Epithelial cell of esophagus (primary cell): ENCODE measurements at regions not wholly inside any gene's neighbourhood (a gene's known extent, or its start where the extent isn't known, plus 50 kb on each side); places are given as distances from the start of the nearest gene placed in this dataset.

Experiments used
- DNase-seq: peaks from one replicate; pipeline ENCODE4 v3.0.0; 2010; ENCODE audit warnings: low read depth
- H3K4me3 ChIP-seq: 2 replicates; pipeline ENCODE4 v1.5.1; 2011; ENCODE audit warnings: mild to moderate bottlenecking, low read length, control low read depth
- TF ChIP-seq, protein P1 (sequence below): IDR thresholded peaks from 2 replicates; pipeline ENCODE4 v1.5.1; 2011; ENCODE audit warnings: low read depth, mild to moderate bottlenecking, low read length, control low read depth, inconsistent platforms; ENCODE audit not compliant: insufficient read depth; ENCODE audit errors: missing control alignments

DNA sequence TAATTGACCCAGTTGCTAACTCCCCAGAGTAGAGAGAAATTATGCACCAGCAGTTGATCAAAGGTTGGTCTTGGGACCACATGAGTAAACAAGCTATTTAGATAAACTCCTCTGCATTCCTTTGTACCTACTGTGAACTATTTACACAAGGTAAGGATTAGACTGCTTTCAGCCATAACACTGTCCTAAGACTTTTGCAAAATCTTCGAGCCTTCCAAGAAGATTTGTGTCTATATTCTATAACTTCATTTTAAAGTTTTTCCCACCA lies 108.5 kb upstream of the UNC13C start:
- TF ChIP-seq, protein P1, sequence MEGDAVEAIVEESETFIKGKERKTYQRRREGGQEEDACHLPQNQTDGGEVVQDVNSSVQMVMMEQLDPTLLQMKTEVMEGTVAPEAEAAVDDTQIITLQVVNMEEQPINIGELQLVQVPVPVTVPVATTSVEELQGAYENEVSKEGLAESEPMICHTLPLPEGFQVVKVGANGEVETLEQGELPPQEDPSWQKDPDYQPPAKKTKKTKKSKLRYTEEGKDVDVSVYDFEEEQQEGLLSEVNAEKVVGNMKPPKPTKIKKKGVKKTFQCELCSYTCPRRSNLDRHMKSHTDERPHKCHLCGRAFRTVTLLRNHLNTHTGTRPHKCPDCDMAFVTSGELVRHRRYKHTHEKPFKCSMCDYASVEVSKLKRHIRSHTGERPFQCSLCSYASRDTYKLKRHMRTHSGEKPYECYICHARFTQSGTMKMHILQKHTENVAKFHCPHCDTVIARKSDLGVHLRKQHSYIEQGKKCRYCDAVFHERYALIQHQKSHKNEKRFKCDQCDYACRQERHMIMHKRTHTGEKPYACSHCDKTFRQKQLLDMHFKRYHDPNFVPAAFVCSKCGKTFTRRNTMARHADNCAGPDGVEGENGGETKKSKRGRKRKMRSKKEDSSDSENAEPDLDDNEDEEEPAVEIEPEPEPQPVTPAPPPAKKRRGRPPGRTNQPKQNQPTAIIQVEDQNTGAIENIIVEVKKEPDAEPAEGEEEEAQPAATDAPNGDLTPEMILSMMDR: no peak
- no peak for DNase-seq
- H3K4me3 ChIP-seq: no peak overlapping the region

DNA sequence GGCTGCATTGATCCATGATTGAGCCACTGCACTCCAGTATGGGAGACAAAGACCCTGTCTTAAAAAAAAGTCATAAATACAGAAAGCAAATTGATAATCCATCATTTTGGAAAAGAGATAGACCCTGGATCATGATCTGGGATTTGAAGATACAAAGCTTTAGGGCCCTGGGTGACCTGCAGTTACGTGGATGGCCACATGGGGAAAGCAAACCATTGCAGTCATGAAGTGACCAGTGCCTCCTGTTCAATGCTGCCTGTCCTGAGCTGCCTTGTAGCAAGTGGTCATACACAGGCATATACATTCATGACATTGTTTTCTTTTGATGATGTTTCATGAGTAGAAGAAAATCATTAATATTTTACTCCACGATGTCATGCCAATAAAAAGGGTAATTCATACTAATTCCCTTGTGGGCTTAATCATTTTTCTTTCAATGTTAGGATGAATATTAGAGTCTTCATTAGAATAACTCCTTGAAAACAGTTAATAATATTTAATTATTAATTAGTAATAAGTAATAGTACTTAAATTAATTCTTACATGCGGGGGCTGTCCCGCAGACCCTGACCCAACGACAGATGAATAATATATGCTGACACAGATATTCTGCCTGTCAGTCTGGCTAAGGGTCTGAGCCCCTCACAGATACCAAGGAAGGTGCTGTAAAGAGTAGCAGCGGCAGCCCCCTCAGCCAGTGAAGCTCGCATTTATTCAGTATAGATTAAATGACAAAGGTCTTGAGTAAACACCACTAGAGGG lies 109.0 kb upstream of the UNC13C start:
- TF ChIP-seq, protein P1: peak; percentile 33
- DNase-seq: peak; percentile 22
- H3K4me3 ChIP-seq: no peak overlapping the region

DNA sequence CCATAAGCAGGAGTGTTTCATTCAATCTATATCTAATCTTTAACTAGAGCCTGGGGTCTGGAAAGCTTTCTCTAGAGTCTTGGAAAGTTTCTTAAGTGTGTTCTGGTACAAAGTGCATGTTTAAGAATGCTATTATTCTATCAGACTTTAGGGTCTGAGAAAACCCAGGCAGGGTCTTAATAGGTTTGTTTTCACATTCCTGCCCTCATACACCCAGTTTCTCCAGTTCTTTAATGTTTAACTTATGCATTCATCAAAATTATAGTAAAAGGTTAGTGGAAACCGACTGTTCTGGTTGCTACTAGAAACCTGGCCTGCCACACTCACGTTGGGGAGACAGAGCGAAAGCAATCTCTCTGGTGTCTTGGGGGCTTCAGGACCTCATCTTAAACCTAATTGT lies 102.9 kb upstream of the WDR72 start:
- TF ChIP-seq, protein P1: no peak
- DNase-seq: no peak
- no peak overlapping the region for H3K4me3 ChIP-seq

DNA sequence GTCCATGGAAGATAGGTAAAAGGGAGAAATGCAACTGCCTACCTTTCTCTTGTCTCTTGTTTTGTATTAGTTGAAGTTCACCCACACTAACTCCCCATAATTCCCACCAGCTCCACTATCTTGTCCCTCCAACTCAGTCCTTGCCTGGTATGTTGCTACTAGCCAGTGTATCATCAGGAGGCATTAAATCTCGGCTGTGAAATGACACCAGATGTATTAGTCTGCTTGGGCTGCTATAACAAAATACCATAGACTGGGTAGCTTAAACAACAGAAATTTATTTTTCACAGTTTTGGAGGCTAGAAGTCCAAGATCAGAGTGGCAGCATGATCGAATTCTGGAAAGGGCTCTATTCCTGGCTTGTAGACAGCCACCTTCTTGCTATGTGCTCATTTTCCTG lies 102.3 kb upstream of the WDR72 start:
- no peak overlapping the region for H3K4me3 ChIP-seq
- TF ChIP-seq, protein P1: no peak
- DNase-seq: no peak

DNA sequence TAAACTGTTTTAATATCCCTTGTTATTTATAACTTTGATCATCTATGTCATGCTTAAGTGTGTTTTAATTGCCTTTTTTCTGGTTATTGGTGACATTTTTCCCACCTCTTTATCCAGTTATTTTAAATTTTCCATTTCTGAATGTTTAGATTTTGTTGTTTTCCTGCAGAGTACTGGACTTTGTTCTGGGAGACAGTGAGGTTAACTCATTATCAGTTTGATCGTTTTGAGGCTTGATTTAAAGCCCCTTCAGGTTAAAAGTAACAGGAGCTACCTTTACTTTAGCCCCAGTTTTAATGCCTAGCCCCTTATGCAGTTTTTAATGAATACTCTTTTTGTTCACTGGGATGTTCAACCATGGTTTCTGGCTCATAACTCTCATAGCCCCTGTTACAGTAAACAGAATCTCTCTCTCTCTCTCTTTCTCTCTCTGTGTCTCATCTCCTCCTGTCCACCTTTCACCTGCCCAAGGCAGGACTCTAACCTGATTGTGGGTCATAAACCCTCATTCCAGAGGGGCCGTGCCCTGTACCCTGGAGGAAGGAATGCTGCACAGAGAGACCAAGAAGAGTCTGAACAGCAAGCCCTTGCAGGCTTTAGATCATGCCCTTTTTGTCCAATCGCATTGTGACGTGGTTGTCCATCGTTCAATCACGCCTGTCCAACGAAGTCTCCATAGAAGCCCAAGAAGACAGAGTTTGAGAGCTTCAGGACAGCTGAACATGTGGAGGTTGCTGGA lies 91.8 kb upstream of the WDR72 start:
- TF ChIP-seq, protein P1: no peak
- no peak overlapping the region for H3K4me3 ChIP-seq
- DNase-seq: no peak

DNA sequence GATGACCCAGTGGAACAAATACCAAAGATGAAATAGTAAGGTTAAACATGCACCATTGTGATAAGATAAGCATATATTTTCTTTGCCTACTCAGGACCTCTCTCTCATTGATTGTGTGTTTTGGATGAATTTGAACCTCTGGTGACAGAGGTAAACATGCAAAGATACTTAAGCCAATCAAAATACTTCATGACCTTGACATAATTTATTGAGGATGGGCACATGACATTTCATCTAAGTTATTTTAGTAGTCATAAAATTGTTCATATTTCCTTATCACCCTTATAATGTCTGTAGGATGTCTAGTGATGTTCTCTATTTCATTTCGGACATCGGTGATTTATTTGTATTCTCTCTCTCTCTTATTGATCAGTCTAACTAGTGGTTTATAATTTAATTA lies 88.3 kb upstream of the WDR72 start:
- no peak overlapping the region for H3K4me3 ChIP-seq
- no peak for DNase-seq
- TF ChIP-seq, protein P1: no peak

DNA sequence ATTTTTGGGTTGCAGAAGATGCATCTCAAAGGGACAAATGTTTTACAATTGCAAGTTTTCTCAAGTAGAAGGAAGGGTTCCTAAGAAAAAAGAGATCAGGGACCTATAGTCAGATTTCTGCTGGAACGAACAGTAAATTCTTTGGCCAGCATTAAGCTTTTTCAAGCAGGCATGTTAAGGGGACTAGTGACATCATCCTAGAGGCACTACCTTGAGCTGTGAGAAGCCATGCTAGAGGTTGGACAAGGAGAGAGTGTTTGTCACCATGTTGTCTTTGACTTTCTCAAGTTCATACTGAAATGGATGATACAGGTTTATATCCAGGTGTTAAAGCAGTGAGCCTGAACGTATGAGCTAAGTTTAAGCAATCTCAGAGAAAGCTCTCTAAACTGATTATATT lies 85.2 kb upstream of the WDR72 start:
- DNase-seq: no peak
- TF ChIP-seq, protein P1: no peak

More for the DNA sequence above, 85.2 kb upstream of the WDR72 start:
- H3K4me3 ChIP-seq: no peak overlapping the region
